ENCODE measurements at regions not wholly inside any gene's neighbourhood (a gene's known extent, or its start where the extent isn't known, plus 50 kb on each side); places are given as distances from the start of the nearest gene placed in this dataset.
"Not testable (repeated sequence)": the region's sequence is repeated elsewhere in the genome, so short reads cannot be mapped to it uniquely, and the experiment has no call there.

DNA sequence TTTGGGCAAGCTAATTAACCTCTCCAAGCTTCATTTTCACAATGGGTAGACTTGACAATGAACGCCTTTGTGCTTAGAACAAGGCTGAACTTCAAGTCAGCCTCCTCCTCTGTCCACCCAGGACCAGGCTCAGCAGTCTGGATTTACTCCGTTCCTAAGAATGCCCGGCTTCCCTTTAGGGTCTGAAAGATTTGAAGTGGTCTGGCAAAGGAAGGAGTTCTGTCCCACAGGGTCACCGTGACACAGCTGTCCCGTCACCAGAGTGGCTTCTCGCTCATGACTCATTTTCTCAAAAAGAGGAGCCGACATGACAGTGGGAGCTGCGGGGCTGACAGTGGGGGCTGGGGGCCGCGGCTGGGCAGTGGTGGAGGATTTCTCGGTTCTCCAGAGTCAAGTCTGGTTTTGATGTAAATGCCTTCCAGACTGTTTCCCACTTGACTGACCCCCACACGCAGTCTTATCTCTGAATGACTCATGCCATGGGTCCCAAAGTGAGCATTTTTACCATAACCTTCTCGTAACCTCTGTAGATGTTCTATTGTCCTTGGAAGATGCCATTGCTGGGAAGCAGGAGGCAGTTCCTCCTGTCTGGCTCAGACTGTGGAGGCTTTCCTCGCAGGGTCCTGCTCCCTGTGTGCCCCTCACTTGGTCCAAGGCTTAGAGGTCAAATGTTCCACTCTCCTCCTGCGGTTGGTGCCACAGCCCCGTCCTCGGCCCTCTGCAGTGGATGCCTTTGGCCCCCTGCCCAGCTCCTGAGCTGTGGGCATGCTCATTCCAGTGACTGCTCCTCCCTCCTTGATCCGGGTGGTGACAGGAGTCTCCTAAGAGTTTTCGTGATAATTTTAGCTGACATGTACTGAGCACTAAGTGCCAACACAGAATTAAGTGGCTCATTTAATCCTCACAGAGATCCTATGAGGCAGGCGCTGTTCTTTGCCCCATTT lies 253.1 kb downstream of the FNDC1 start:
- DNase-seq (ENCODE audit: extremely low spot score, insufficient read length, low read depth) = no peak
- FAIRE-seq = no peak

DNA sequence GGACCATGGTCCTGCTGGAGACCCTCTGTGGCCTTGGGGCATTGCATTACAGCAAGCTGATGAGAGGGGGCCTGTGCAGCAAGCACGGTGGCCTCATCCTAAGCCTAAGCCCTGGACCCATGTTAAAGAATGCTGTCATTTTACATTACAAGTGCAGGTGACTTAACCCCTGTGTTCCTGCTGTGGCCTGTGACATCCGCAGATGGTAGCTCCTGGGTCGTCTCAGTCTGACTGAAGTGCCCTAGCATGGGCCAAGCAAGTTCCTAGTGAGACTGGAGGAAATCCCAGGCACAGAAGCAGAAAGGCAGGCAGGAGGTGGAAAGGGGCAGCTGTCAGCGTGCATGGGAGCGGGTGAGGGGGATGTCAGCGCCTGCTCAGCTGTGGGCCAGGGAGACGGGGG lies 252.4 kb downstream of the FNDC1 start:
- no peak for FAIRE-seq

DNA sequence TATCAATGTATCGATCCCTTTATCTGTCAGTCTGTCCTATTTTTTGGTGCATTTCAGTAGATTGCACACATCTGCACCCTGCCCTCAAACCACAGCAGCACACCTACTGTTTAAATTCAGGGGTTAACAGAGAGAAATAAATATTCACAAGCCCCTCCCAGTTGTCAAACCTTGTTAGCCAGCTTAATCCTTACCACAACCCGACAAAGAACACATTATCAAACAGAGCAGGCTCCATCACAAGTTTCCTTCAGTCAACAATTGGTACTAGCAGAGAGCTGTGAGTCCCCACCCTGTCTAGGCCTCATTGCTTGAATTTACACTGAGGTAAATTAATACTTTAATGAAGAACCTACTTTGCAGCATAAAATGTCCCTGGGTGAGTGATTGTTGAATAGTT lies 249.8 kb downstream of the FNDC1 start:
- DNase-seq (ENCODE audit: extremely low spot score, insufficient read length, low read depth) = no peak
- FAIRE-seq = no peak

More for the DNA sequence above, 252.4 kb downstream of the FNDC1 start:
- no peak for DNase-seq (ENCODE audit: extremely low spot score, insufficient read length, low read depth)

DNA sequence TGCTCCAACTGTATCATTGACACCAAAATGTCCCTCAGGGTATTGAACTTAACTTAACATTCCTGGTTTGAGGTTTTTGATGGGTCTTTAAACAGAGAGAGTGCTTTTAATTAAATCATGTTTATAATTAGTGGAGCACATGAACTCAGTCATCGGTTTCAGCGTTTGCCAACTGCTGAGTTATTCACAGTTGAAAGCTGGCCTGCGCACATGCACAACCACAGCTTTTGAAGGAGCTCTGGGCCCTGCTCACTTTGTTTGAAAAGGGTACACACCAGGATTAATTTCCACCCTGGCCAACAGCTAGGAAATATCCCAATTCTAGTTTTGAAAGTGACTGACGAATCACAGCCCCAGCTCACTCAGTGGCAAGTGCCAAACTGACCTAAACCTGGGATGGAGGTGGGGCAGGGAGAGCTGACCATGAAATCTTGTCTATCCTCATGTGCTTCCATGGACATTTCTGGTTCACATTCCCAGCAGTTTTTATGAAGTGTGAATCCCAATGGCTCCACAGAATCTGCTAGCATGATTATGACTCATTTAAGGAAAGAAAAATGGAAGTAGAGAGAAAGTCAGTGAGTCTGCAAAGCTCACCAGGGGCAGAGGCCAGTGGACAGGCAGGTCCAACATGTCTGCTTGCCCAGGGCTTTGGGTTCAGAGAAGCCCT lies 247.8 kb downstream of the FNDC1 start:
- no peak for DNase-seq (ENCODE audit: extremely low spot score, insufficient read length, low read depth)
- FAIRE-seq = no peak

DNA sequence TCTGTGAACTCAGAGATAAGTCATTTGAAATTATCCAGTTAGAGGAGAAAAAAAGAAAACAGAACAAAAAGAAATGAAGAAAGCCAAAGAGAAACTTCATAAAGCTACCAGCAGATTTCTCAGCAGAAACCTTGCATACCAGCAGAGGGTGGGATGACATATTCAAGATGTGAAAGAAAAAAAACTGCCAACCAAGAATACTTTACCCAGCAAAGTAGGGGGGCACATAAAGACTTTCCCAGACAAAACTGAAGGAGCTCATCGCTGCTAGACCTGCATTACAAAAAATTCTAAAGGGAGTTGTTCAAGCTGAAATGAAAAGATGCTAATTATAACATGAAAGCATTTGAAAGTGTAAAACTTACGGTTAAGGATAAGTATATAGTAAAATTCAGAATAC lies 246.3 kb downstream of the FNDC1 start:
- FAIRE-seq = no peak
- DNase-seq (ENCODE audit: extremely low spot score, insufficient read length, low read depth) = no peak

DNA sequence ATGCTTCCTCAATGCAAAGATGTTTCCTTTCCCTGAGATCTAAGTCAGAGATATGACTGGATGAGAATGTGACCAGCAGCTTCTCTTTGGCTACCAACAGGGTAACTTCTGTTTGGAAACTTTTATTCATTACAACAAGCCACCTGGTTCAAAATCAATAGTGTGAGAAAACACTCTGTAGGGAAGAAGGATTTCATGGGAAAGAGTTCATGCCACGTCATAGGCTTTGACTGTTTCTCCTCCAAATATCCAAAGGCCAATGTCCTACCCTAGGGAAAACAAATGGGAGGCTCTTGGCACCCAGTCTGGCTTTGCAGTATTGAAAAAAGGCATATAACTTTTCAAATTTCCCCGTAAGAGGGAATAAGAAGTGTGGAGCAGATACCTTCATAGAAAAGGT lies 245.5 kb downstream of the FNDC1 start:
- FAIRE-seq (no peak), DNase-seq (ENCODE audit: extremely low spot score, insufficient read length, low read depth) (no peak)

DNA sequence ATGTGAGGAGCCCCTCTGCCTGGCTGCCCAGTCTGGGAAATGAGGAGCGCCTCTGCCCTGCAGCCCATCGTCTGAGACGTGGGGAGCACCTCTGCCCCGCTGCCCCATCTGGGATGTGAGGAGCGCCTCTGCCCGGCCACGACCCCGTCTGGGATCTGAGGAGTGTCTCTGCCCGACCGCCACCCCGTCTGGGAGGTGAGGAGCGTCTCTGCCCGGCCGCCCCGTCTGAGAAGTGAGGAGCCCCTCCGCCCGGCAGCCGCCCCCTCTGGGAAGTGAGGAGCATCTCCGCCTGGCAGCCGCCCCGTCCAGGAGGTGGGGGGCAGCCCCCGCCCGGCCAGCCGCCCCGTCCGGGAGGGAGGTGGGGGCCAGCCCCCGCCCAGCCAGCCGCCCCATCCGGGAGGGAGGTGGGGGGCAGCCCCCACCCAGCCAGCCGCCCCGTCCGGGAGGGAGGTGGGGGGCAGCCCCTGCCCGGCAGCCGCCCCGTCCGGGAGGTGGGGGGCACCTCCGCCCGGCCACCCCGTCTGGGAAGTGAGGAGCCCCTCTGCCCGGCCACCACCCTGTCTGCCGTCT lies 238.1 kb downstream of the FNDC1 start:
- FAIRE-seq; DNase-seq (ENCODE audit: extremely low spot score, insufficient read length, low read depth): not testable (repeated sequence)

DNA sequence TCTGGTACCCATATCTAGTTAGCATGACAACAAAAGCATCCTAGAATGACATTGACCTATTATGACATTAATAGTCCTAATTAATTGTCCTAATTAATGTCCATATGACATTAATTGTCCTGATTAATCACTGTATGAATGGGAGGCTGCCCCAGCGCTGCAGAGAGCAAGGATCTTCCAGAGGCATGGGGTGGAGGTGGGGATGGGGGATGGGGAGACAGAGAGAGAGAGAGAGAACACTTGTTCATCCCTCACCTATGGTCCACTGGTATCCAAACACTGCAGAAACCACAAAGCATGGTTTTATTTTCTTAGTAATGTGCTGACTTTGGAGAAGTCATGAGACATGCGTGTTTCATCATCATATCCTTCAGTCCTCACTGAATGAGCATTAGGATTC lies 235.1 kb downstream of the FNDC1 start:
- FAIRE-seq (no peak), DNase-seq (ENCODE audit: extremely low spot score, insufficient read length, low read depth) (no peak)

DNA sequence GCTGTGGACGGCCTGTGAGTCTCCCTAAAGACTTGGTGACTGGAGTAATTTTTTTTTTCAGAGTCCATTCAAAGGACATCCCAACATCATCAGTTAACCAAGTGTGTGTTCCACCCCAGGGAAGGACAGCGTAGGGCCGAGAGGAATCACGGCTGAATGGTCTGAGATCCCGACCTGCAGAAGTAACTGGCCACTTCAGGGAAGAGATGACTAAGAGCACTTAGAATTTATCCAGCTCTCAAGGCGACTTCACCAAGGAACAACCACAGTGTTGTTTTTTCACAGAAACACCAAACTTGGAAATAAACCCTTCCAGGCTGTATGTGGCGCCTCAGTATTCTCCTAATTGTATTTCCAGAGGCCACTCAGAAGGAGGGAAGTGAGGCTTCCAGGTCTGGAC lies 231.6 kb downstream of the FNDC1 start:
- DNase-seq (ENCODE audit: extremely low spot score, insufficient read length, low read depth) = no peak
- no peak for FAIRE-seq

DNA sequence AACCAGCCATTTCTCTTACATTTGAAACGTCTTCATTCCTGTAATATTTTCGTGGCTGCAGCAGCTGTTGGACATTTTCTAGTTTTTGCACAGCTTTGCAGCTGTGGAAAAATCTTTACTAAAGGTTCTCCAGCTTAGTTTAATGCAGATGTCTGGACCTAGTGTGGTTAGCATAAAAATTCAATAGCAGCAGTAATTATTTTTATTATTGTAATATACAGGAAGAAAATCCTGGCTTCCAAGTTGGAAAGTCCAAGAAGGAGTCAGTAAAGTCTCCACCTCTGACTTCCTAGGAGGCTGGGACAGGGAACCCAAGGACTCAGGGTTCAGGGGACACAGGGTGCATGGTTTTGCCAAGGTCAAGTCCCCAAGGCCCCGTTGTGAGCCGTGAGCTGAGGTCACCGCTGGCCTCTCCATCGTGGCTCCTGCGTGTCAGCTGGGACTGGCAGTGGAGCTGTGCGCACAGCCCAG lies 230.6 kb downstream of the FNDC1 start:
- no peak for DNase-seq (ENCODE audit: extremely low spot score, insufficient read length, low read depth)
- FAIRE-seq = no peak

DNA sequence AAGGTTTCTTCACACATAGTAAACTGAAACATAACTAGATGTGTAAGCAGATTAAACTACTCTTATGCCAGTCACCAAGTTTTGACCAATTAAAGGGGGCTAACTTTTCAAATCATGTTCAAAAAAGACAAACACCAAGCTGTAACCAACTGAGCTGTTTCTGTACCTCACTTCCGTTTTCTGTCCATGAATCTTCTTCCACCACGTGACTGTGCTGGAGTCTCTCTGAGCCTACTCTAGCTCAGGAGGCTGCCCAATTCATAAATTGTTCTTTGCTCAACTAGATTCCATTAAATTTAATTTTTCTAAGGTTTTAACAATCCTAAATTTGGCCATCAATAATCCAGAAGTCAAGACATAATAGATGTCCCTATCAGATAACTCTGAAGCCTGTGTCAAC lies 229.4 kb downstream of the FNDC1 start:
- no peak for DNase-seq (ENCODE audit: extremely low spot score, insufficient read length, low read depth)
- no peak for FAIRE-seq

DNA sequence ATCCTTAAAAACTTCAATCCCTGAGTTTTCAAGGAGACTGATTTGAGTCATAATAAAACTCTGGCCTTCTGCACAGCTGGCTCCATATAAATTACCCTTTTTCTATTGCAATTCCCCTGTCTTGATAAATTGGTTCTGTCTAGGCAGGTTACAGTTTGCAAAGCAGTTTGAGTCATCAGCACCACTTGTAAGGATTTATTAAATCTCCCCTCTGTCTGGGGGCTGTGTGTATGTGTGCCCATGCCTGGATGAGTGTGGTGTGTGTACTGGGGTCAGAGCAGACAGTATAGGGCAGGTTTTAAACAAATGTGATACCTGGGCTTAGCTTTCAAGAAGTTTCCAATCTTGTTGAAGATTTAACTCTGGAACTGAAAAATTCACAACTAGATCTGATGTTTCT lies 228.6 kb downstream of the FNDC1 start:
- DNase-seq (ENCODE audit: extremely low spot score, insufficient read length, low read depth) (no peak), FAIRE-seq (no peak)

DNA sequence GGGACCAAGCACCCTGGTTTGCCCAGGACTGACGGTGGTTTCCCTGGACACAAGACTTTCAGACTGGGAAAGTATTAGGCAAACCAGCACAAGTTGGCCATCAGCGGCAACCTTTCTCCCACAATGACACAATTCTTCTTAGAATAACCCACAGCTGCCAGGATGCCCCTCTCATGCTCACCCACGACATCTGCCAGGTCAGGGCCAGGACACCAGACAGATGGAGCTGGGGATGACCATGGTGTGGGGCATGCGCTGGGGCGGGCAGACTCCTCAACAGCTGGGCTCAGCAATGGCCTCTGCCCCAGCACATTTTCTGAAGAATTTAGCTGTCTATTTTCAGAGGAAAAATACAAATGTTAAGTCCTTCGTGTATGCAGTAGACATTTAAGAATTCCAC lies 226.4 kb downstream of the FNDC1 start:
- no peak for DNase-seq (ENCODE audit: extremely low spot score, insufficient read length, low read depth)
- FAIRE-seq = no peak

DNA sequence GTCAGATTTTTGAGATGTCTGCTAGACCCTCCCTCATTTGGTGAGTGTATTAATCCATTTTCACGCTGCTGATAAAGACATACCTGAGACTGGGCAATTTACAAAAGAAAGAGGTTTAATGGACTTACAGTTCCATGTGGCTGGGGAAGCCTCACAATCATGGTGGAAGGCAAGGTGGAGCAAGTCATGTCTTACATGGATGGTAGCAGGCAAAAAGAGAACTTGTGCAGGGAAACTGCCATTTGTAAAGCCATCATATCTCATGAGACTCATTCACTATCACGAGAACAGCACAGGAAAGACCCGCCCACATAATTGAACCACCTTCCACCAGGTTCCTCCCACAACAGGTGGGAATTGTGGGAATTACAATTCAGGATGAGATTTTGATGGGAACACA lies 223.5 kb downstream of the FNDC1 start:
- not testable (repeated sequence) for FAIRE-seq

DNA sequence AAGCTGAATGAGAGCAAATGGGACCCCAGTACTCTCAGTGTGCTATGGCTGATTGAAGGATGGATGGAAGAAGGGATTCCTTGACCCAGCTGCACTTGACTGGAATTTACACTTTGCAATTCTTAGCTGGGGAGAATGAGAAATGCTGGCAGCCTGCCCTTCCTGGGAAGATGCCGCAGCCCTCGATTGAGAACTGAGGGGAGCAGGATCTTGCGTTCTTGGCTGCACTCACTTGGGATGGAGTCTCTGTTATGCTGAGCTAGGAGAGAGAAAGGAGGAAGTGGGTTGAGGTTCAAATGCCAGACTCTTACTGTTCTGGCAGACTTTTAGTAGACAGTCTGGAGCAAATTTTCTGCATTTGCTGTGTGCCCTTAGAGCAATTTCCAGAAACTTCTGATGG lies 221.2 kb downstream of the FNDC1 start:
- FAIRE-seq = no peak
- no peak for DNase-seq (ENCODE audit: extremely low spot score, insufficient read length, low read depth)

More for the DNA sequence above, 223.5 kb downstream of the FNDC1 start:
- DNase-seq (ENCODE audit: extremely low spot score, insufficient read length, low read depth) = not testable (repeated sequence)

DNA sequence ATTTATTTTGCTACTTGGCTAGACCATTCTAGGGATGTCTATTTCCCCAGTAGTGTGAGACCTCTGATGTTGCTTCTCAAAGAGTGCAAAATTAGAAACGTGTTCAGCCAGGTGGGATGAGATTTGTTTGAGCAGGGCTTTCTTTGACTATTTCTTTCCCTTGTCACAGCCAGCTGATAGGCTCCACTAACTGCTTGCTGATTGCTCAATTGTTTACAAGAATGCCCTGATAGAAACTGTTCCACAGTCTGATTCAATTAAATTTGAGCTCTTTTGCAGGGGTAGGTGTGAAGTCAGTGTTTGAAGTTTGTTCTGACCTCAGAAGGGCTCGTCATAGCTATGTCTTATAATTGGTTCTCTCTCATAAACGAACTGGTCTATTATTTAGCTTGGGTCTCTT lies 220.5 kb downstream of the FNDC1 start:
- FAIRE-seq = no peak
- DNase-seq (ENCODE audit: extremely low spot score, insufficient read length, low read depth) = no peak

DNA sequence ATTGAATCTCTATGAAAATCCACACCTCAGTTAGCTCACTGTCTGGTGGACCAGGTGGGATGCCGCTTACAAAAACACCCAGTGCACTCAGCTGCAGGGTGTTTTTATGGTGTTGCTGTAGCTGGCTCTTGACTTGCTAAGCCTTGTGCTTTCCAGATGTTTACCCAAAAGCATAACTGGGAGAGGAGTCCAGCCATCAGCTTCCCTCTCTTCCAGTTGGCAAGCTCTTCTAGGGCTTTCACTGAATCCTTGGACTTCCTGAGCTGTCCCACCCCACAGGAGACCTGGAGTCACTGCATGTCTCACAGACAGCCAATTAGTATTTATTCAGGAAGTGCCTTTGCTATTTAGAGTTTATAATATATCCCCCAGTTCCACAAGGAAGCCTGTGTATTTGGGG lies 210.9 kb downstream of the FNDC1 start:
- FAIRE-seq = no peak
- no peak for DNase-seq (ENCODE audit: extremely low spot score, insufficient read length, low read depth)

DNA sequence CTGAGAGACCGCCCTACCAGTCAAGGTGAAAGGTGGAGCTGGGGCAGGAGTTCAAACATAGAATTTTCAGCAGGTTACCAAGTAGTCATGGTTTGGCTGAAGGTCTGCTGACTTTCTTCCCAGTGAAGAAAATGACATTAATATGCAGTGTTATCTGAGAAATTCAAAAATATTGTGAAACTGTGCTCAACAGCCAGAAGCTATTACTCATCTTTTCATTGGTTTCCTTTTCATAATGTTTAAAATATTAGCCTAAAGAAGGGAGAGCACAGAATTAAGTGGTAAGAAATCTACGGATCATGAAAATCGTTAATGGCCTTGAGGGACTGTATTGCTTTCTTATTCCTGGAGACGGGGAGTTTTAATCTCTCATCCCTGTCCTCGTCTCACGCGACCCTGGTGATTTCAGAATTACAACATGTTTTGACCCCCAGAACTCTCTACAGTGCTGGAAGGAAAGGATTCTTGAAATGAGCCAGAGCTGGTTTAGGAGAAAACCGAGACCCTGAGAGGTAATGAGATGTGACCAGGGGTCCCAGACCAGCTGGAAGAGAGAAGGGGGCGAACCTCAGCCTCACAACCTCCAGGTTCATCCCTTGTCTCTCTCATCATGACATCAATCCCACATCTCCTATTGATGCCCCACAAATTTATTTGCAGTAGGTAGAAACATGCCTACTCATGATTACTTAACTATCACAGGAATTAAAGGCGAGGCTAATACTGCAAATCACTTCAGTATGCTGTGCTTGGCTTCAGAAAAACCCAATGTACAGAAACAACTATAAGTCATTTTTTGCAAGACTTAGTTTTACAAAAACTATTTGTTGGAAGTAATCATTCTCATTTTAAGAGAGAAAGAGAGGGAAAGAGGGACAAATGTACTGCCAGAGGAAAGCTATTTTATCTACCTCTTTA lies 209.5 kb downstream of the FNDC1 start:
- DNase-seq (ENCODE audit: extremely low spot score, insufficient read length, low read depth) (no peak), FAIRE-seq (no peak)

DNA sequence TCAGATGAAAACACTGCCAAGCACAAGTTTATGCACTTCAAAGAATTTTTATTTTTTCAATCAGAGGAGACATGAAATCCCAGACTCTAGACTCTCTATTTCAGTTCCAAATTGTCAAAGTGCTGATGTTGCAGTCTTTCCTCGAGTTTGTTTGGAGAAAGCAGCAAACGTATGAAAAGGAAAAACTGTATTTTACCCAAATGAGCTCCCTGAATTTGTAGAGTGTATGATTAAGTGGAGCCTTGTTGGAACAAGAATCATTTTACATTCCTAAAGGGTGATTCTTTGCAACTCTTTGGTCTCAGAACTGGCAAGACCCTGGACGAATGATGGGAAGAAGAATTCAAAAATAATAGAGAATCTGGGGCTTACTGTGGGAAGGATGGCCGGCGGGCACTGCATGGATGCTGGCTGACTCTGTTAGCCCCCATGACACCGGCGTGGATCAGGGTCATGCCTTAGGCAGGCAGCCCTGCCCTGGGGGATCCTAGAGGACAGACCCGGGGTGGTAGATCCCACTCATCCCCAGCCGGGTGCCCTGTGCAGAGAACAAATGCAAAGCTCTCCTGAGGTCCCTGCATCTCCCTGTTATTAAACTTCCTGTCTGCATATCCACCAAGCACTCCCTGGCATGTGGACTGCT lies 207.4 kb downstream of the FNDC1 start:
- FAIRE-seq = no peak

More for the DNA sequence above, 207.4 kb downstream of the FNDC1 start:
- DNase-seq (ENCODE audit: extremely low spot score, insufficient read length, low read depth) = no peak

All from GM18507 (cell line).